Caki2 (cell line): ENCODE measurements at regions not wholly inside any gene's neighbourhood (a gene's known extent, or its start where the extent isn't known, plus 50 kb on each side); places are given as distances from the start of the nearest gene placed in this dataset.
"Not testable (repeated sequence)": the region's sequence is repeated elsewhere in the genome, so short reads cannot be mapped to it uniquely, and the experiment has no call there.

Experiments
- DNase-seq: peaks from one replicate; pipeline ENCODE4 v3.0.0-alpha.2; 2015; ENCODE audit warnings: low read depth
- in situ Hi-C: cut with HindIII; loops from 2 replicates; pipeline ENCODE4 v1.10.0; 2016; ENCODE audit warnings: low sequenced_read_pairs, low pct_unique_long_range_greater_than_20kb, mixed read lengths

DNA sequence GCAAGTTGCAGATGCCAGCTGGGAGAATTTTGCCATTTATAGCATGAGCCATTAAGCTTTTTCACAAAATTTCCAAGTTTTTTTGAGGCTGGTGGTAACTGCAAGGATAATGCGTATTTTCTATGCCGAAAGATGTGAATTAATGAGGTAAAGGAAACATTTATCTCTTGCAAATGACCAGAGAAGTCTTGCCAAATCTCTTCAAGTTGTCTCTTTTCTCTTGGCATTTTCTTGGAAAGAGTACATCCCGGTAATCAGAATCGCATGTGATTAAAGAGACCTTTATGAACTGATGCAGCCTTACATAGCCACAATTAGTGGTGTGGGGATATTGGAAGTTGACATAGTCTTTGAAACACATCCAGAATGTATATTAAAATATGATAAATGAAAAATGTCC lies 136.5 kb upstream of the MMADHC start:
- no peak for DNase-seq
- in situ Hi-C loops = no loop called here

DNA sequence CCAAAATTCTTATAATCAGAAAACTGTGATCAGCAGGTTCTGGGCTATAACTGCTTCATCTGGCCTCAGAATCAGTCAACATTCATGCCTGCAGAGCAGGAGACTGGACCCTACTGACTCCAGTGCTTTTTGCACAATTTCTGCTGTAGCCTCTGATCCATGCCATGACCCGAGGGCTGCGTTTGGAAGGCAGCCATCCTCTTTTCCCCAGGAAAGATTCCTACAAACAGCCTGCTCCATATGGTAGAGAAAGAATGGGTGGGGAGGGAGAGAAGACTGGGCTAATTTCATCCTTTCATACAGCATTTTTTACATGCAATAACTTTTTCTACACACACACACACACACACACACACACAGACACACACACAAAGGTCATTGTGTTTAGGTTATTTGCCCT lies 133.0 kb upstream of the MMADHC start:
- in situ Hi-C loops = no loop called here

DNA sequence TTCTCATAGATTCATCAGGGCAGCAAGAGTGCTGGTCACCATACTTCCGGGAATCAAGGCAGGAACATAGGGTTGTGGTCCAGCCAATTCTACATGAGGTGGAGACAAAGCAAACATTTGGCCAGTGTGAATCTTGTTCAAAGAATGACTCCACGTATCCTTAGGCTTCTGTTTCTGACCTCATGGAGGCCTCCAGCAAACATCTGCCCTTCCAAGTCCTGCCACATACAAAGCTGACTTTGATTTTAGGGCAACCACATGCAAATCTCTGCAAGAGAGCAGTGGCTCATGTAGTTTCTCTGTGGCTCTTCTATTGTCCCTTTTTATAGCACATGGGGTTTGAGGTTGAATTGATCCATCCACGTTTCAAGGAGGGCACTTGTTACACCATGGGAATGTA lies 132.1 kb upstream of the MMADHC start:
- no peak for DNase-seq
- in situ Hi-C loops = no loop called here

More for the DNA sequence above, 133.0 kb upstream of the MMADHC start:
- DNase-seq = no peak

DNA sequence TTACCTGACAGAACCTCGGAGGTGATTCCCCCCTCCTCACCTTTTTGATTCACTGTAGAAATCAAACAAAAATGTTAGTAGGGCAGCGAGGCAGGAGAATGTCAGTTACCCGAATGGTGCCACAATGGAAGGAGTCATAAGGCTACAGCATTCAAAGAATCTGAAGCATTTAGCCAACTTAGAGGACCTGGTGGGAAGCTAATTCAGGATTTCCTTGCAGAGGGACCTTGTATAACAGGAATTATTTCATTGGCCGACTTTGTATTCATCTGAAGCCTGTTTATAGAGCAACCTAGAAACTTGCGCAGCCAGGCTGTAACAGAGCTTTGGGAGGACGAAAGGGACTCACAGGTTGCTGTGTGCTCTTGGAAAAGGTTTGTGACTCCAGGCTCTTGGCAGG lies 129.1 kb upstream of the MMADHC start:
- in situ Hi-C loops = no loop called here
- DNase-seq = no peak

DNA sequence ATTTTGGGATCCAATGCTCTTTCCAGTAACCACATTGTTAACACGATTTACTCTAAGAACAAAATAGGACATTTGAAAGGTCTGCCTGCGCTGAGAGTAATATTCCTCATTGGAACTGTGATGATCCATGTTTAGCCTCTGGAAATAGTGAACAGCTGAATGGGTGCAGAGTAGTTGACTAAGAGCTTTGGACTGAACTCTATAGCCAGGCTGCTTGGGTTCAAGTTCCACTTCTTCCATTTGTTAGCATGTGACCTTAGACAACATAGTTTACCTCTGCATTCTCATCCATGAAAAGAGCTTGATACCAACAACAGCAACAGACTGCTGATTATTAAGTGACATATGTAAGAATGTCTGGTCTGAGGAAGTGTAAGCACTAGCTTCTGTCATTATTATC lies 128.3 kb upstream of the MMADHC start:
- DNase-seq = no peak
- in situ Hi-C loops = no loop called here

DNA sequence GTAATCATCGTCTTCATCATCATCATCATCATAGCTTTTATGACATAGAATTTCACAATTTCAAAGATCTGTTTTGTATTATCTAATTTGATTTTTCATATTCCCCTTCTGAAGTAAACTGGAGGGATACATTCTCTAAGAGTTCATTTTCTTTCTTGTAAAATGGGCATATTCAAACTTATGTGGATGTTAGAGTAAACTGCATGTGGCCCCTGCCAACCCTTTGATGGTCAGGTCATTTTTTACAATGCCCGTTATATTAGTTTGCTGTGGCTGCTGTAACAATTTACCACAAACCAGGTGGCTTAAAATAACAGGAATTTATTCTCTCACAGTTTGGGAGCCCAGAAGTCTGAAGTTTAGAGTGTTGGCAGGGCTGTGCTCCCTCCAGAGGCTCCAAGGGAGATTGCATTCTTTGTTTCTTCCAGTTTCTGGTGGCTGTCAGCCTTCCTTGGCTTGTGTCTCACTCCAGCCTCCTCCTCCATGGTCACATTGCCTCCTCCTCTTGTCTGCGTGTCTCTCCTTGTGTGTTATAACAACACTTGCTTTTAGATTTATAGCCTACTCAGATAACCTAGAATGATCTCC lies 127.5 kb upstream of the MMADHC start:
- peak; percentile 27 for DNase-seq
- in situ Hi-C loops = no loop called here

DNA sequence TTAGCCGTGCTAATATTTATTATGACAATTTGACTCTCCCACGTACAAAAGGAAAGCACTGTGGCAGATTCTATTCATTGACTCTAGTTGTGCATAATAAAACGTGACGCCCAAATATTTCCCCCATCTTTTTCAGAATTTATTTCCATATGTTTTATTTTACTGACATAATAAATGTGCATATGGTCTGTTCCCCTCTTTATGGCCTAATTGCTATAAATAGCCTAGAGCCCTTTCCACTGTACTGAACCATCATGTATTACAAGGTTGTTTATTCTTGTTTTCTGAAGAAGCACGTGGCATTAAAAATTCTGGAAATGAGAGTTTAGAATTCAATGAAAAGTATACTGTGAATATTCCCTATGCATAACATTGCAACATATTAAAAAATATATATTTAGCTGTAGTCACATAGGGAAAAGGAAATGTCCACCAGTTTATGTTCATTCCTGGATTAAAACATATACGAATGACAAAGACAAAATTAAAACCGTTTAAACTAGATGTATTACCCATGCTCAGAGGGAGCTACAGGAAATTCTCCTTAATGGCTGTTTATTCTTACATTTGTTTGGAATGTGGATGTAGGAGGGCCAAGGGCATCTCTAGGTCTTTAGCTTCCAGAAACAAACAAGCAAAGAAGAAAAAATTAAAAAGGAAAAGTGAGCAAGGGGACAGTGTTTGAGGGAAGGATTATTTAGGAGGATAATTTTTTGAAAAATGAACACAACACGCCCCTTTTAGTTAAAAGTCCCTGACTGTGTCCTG lies 122.1 kb upstream of the MMADHC start:
- in situ Hi-C loops = no loop called here

DNA sequence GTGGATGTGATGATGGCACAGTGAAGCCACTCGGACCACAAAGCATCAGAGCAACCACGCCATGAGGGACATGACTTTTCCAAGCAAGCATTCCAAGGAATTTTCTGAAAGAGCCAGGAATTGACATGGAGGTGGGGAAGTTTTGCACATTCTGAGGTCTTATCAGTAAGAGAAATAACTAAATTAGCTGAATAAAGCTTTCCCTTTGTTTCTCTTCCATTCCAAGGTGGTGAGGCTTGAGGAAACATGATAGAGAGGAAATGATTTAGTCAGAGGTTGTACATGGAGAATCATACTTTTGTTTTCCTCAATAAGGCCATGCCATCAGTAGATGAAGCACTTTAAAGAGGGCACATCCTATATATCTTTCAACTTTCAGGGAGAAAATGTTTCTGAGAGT lies 115.7 kb upstream of the MMADHC start:
- no peak for DNase-seq
- in situ Hi-C loops = no loop called here

More for the DNA sequence above, 122.1 kb upstream of the MMADHC start:
- DNase-seq = no peak

DNA sequence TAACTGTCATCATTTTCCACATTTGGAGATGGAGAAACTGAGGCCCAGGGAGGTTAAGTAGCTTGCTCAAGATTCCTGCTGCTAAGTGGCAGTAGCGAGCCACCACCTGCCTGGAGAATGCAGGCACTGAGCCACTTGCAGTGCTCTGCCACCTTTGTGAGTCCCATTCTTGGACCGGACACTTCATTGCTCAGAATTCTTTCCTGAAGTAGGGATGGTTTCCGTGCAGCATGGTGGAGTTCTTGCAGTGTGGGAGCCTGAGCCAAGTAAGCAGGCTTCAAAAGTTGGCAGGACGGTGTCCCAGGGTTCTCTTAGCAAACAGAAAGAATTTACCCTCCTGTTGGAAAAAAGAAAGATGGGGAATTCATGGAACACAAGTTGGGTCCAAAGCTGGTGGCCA lies 115.0 kb upstream of the MMADHC start:
- in situ Hi-C loops = no loop called here
- DNase-seq = no peak

DNA sequence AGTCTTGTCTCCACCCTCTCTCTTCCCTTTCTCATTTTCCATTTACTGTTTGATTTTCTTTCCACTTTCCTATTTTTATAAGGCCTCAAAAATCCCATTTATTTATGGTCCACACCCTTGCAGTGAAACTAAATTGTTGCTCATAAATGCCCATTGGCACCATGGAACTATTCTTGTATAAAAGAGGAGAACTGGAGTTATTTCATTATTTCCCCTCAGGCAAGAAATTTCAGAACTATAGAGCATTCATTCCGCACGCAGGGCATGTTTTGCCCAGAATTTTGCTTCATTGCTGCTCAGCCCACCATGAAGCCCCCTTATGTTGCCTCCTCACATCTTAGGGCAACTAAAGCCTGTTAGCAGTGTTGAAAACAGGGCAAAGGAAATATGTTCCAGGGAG lies 113.7 kb upstream of the MMADHC start:
- in situ Hi-C loops = no loop called here
- DNase-seq = no peak

DNA sequence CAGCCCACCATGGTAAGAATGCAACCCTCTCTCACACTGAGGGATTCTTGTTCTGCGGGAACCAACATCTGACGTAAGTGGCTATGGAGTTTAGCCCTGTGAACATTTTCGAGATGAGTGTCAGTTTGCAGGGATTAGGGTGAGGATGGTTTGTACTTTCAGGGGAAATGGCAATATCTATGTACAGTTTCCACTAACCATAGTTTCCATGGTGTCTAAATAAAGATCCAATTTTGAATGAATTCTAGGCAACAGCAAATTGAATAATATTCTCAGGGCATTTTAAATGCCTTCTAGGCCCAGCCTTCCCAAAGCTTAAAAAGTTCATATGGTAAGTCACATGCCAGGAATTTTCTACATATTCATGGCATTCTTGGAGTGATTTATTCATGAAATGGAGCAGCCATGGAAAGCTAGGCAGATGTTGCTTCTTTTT lies 105.4 kb upstream of the MMADHC start:
- in situ Hi-C loops = no loop called here
- no peak for DNase-seq

DNA sequence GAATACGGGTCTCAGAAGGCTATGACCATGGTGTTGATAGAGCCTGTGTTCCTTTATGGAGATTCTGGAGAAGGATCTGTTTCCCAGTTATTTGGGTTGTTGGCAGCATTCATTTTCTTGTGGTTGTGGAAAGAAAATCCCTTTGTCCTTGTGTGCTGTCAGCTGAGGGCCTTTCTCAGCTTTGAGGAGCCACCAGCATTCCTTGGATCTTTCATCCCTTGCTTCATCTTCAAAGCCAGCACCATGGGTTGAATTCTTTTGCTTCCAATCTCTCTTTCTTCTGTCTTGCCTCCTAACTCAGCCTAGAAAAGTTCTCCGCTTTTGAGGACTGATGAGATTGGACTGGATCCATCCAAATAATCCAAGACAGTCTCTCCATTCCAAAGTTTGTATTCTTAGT lies 103.2 kb upstream of the MMADHC start:
- DNase-seq = no peak
- in situ Hi-C loops = no loop called here

DNA sequence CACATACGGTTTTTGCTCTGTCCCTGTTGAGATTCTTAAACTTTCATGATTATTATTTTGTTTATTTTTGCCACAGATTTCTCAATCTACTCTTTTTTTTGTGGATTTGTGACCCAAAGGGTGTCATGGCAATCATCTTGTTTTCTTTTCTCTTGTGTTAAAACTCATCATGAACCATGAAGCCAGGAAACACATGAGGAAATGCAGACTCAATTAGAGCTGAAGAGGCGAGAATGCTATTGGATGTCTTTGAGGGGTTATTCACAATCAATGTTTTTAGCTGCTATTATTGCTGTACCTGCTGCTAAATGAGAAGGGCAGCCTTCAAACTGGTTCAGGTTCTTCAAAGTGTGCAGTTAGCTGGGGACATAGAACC lies 99.5 kb upstream of the MMADHC start:
- DNase-seq = no peak
- in situ Hi-C loops = no loop called here

DNA sequence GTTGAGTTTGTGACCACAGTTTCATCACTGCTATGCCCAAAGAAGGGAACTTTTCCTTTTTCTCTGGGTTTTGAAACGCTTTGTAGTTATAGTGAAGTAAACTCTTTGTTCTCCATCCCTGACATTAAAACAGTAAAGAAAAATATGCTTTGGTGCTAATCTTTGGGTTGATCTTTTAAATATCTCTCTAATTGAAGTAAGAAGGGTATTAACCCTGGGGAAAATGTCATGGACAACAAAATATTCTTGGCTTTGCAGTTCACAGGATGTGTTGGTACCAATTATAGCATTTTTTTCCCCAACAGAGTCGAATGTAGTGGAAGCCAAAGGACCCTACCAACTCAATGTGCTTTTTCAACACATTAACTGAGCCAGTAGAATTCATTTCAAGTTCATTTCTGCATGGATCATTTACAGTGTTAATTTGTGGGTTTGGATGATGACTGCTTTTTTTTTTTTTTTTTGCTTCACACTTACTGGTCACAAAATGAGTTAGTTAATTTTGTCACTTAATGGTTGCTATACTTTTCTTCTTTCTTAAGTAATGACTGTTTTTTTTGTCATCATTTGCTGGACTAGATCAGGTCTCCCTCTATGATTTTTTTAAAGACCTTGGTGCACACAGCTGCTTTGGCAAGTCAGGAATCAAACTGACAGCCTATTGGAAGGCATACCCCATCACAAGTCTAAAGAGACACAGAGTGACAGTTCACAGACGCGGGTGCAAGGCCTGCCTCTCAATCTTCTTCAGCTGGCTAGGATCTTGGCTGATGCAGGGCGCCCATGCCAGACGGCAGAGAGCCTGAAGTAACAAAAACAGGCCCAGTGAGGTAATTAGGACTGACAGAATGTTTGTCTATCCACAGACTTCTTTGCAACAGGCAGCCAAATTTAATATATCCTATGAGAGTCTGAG lies 98.8 kb upstream of the MMADHC start:
- no peak for DNase-seq
- in situ Hi-C loops = no loop called here

DNA sequence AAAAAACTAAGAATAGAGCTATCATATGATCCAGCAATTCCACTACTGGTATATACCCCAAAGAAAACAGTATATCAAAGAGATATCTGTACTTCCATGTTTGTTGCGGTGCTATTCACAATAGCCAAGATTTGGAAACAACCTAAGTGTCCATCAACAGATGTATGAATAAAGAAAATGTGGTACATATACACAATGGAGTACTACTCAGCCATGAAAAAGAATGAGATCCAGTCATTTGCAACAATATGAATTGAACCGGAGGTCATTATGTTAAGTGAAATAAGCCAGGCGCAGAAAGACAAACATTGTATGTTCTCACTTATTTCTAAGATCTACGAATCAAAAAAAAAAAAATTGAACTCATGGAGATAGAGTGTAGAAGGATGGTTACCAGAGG lies 97.8 kb upstream of the MMADHC start:
- DNase-seq, in situ Hi-C loops: not testable (repeated sequence)

DNA sequence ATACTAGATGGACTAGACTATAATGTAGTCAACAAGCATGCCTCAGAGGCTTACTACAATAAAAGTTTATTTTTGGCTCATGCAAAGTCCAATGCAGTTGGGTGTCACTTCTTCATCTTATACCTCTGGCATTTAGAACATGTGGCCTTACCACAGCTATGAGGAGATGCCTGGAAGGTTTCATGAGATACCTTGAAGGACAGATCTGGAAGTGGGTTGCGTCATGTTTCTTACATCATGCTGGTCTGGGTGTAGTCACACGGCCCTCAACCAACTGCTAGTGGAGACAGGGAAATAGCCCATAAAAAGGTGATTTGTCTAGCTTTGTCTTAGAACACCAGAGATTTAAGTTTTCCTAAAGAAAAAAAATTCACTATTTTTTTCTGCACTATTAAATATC lies 91.7 kb upstream of the MMADHC start:
- DNase-seq = no peak
- in situ Hi-C loops = no loop called here

DNA sequence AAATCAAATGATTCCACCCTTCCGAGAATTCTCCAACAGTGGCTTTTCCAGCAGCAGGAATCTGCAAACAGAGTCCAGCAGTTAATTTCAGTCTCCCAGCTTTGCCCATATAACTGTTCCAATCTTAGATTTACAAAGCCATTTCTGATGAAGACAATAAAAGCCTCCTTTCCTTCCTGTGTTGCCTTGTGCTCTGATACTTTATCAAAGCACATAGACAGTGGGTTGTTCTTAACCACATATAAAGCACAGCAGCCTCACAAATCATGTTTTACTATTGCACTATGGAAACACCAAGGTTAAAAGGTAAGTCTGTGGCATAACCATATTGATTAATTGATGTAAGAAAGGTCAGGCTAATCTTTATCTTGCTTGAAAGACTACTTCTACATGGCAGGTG lies 89.8 kb upstream of the MMADHC start:
- in situ Hi-C loops = no loop called here
- no peak for DNase-seq

DNA sequence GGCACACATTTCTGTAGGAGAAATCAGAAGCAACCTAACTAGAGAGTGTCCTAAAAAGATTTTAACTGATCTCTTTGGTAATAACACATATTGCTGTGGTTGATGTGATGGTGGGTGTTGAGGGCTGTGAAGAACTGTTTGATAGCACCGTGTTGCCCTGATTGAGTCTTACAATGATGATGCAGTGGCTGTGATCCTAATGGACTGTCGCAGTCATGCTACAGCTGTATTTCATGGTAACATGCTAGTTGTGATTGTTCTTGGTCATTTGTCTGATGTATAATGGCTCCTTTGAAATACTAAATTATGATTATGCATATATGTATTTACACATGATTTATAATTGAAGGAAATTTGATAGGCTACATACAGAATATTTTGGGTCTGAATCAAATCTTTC lies 82.5 kb upstream of the MMADHC start:
- in situ Hi-C loops = no loop called here
- DNase-seq = no peak

DNA sequence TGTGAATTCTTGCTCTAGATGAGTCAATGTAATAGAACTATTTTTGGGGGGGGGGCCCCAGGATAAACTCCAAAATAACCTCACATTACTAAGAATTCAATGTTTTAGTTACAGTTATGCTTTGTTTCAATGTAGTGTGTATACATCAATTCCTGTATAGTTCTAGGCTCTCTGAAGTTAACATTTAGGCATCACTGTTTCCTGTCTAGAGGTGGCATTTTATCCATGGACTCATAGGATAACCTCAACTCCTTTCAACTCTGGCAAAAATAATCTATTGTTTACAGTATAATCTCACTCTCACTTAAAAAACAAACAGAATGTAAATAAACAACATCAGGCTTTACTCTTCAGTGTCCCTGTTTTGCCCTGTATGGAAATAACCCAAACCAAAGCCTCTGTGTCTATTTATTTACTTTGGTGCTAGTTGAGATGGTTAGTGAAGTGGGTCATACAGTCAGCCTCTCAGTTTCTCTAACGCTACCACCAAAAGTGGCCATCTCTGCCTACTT lies 79.3 kb upstream of the MMADHC start:
- in situ Hi-C loops = no loop called here
- DNase-seq = no peak
